GM12878 (cell line): ENCODE measurements at regions not wholly inside any gene's neighbourhood (a gene's known extent, or its start where the extent isn't known, plus 50 kb on each side); places are given as distances from the start of the nearest gene placed in this dataset.

Experiments
- ATAC-seq: fragments of 200-7000 bp; cut with Tn5 transposase; 3 replicates; pipeline ENCODE4 v1.9.1; 2020; ENCODE audit warnings: mild to moderate bottlenecking, moderate library complexity
- BruUV-seq: library from RNA; stranded (reverse); fragments of 400-500 nt; replicated peaks from 2 replicates; lab custom pipeline; 2021; lab: Mats Ljungman, UMichigan
- CTCF ChIA-PET: fragments of 300-600 bp; sonication (Branson Sonifier 250); formaldehyde crosslinking; extraction: SDS; loops from one replicate; lab custom pipeline; 2021; ENCODE audit warnings: inconsistent platforms; lab: Yijun Ruan, JAX
- POLR2A ChIA-PET: fragments of 350-600 bp; formaldehyde crosslinking; extraction: SDS; loops from one replicate; lab custom pipeline; 2021; ENCODE audit warnings: inconsistent platforms; lab: Charles Lee
- RAD21 ChIA-PET: fragments of 300-600 bp; sonication (Branson Sonifier 250); formaldehyde crosslinking; loops from one replicate; lab custom pipeline; 2023; ENCODE audit warnings: antibody characterized with exemption; ENCODE audit not compliant: unreplicated experiment; lab: Charles Lee
- SMC1A ChIA-PET: fragments of 300-600 bp; sonication (Branson Sonifier 250); formaldehyde crosslinking; loops from one replicate; lab custom pipeline; 2023; ENCODE audit not compliant: unreplicated experiment, uncharacterized antibody; lab: Charles Lee
- DNase-seq: peaks from one replicate; pipeline ENCODE4 v3.0.0-alpha.2; 2011; ENCODE audit warnings: low read depth, low spot score
- FAIRE-seq: peaks from 3 replicates; lab custom pipeline; 2011; peaks lifted over from hg19 to GRCh38; lab: Jason Lieb, UNC
- H2AFZ ChIP-seq: 2 replicates; pipeline ENCODE4 v1.6.0; 2011; ENCODE audit warnings: low read depth, low read length, control low read depth; ENCODE audit not compliant: control insufficient read depth
- H3K27ac ChIP-seq: 2 replicates; pipeline ENCODE4 v1.5.1; 2011; ENCODE audit warnings: control low read depth; ENCODE audit not compliant: control insufficient read depth, insufficient read depth
- H3K27me3 ChIP-seq, 2 experiments: replicated peaks in 1 of 2; 2 replicates each; pipeline versions ENCODE4 v1.6.0 to v1.6.1; 2011; ENCODE audit warnings: low read length in 1 of 2; ENCODE audit not compliant: control insufficient read depth in 2 of 2, insufficient read depth in 2 of 2
- H3K36me3 ChIP-seq, 2 experiments: 2 replicates each; pipeline ENCODE4 v1.5.1; 2011; ENCODE audit warnings: low read length in 1 of 2; ENCODE audit not compliant: control insufficient read depth in 2 of 2, insufficient read depth in 2 of 2
- H3K4me1 ChIP-seq: 2 replicates; pipeline ENCODE4 v1.6.1; 2011; ENCODE audit warnings: mild to moderate bottlenecking, low read length, moderate library complexity, mixed read lengths; ENCODE audit not compliant: control insufficient read depth, insufficient read depth
- H3K4me2 ChIP-seq: 2 replicates; pipeline ENCODE4 v1.6.0; 2011; ENCODE audit warnings: control low read depth; ENCODE audit not compliant: control insufficient read depth, insufficient read depth
- H3K4me3 ChIP-seq: fragments of 200-600 bp; sonication (generic); 2 replicates; pipeline ENCODE4 v1.5.1; 2016
- H3K79me2 ChIP-seq: 2 replicates; pipeline ENCODE4 v1.6.0; 2011; ENCODE audit warnings: low read length; ENCODE audit not compliant: control insufficient read depth, insufficient read depth
- H3K9ac ChIP-seq: 2 replicates; pipeline ENCODE4 v1.8.0; 2011; ENCODE audit warnings: low read length, control low read depth, mixed read lengths; ENCODE audit not compliant: control insufficient read depth, insufficient read depth
- H3K9me3 ChIP-seq: replicated peaks from 3 replicates; pipeline ENCODE4 v1.5.1; 2011; ENCODE audit warnings: mild to moderate bottlenecking, low read length; ENCODE audit not compliant: control insufficient read depth, insufficient read depth
- H4K20me1 ChIP-seq: 2 replicates; pipeline ENCODE4 v1.6.0; 2011; ENCODE audit not compliant: control insufficient read depth, insufficient read depth
- BACH1 ChIP-seq: fragments of 450-650 bp; IDR thresholded peaks from 2 replicates; pipeline ENCODE4 v1.6.1; 2017; ENCODE audit warnings: mild to moderate bottlenecking, borderline replicate concordance
- CBX3 ChIP-seq: fragments of 200-600 bp; sonication (generic); IDR thresholded peaks from 2 replicates; pipeline ENCODE4 v1.6.1; 2016; ENCODE audit warnings: low read depth, borderline replicate concordance
- CBX5 ChIP-seq: sonication (generic); IDR thresholded peaks from 2 replicates; pipeline ENCODE4 v1.6.1; 2016; ENCODE audit warnings: low read depth, moderate library complexity, mild to moderate bottlenecking, inconsistent platforms
- CHD1 ChIP-seq: IDR thresholded peaks from 2 replicates; pipeline ENCODE4 v1.6.1; 2012; ENCODE audit warnings: low read depth, low read length, improper control_type of control experiment
- IRF3 ChIP-seq: fragments of 450-650 bp; IDR thresholded peaks from 2 replicates; pipeline ENCODE4 v1.6.1; 2014; ENCODE audit warnings: mild to moderate bottlenecking
- JUNB ChIP-seq: IDR thresholded peaks from 2 replicates; pipeline ENCODE4 v1.6.1; 2016; ENCODE audit warnings: antibody characterized with exemption, mild to moderate bottlenecking
- POLR2A ChIP-seq: IDR thresholded peaks from 2 replicates; pipeline ENCODE4 v1.6.1; 2011; ENCODE audit warnings: low read depth, mild to moderate bottlenecking, low read length
- RFX5 ChIP-seq: IDR thresholded peaks from 2 replicates; pipeline ENCODE4 v1.6.1; 2011; ENCODE audit warnings: low read depth, low read length, improper control_type of control experiment
- SMAD1 ChIP-seq: fragments of 450-650 bp; IDR thresholded peaks from 2 replicates; pipeline ENCODE4 v1.6.1; 2018; ENCODE audit warnings: mild to moderate bottlenecking, low read depth; ENCODE audit not compliant: partially characterized antibody
- SMAD5 ChIP-seq: IDR thresholded peaks from 2 replicates; pipeline ENCODE4 v1.6.1; 2016; ENCODE audit warnings: antibody characterized with exemption, low read depth
- WGBS: methylation state at CpG from one replicate; pipeline ENCODE4 v1.1.6; 2016; ENCODE audit warnings: low lambda C conversion rate; ENCODE audit not compliant: insufficient replicate concordance, insufficient coverage; ENCODE audit errors: missing lambda C conversion rate; 5-methylcytosine and 5-hydroxymethylcytosine counted together
- in situ Hi-C: fragments of 300-500 bp; cut with MboI; formaldehyde crosslinking; loops from 9 replicates; pipeline ENCODE4 v1.14.3; 2018; ENCODE audit warnings: mixed read lengths
- intact Hi-C: fragments of 100-400 bp; cut with micrococcal nuclease; formaldehyde crosslinking; loops from one replicate; pipeline ENCODE4 v1.14.2; 2022; ENCODE audit not compliant: unreplicated experiment

DNA sequence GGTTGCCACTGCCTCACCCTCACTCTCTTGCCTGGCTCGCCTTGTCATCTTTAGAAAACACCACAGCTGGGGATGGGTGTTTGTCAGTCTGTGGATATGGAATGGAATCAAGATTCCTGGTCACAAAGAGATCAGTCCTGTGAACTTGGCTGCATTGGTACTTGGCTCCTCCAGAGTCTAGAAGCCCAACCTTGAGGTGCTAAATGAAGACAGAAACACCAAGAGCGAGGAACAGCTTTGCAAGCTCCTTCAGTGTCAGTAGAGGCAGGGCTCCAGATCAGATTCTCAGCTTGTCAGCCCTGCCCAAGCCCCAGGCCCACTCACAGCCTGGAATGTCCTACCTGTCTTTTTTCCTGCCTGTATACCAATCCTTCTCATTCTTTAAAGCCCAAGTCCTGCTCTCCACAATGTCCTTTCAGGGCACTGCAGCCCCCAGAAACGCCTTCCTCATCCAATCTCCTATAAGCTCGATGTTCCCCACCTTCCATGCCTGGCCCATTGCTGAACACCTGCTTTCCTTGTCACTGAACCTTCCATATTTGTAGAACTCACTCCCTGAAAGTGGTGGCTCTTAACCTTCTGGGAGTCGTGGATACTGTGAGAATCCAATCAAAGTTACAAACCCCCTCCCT, 188.9 kb downstream of the BCR start:
- H3K27me3 ChIP-seq = no peaks in the 10 kb centered on the region; a peak in 1 of 4 replicates
- no peak overlapping the region for H2AFZ ChIP-seq
- SMC1A ChIA-PET = interaction anchor here (1.2 kb wide), 1 partner anchor 16 kb away, joined by 6 read pairs; no protein-coding TSS in a partner anchor
- TF ChIP-seq CBX5 (no peak), IRF3 (no peak), JUNB (no peak), CBX3 (no peak), CHD1 (no peak), SMAD5 (no peak), RFX5 (no peak), BACH1 (no peak), SMAD1 (no peak), POLR2A (no peak)
- TF ChIP-seq, all 136 proteins: peak for 0
- DNase-seq (no peak), FAIRE-seq (no peak), ATAC-seq (no peak)
- in situ Hi-C loops = no loop called here
- Histone ChIP-seq H3K79me2 (no peaks in the 10 kb centered on the region), H3K4me2 (no peak overlapping the region), H3K4me3 (no peak overlapping the region), H3K4me1 (no peaks in the 10 kb centered on the region), H3K36me3 (no peaks in the 10 kb centered on the region), H3K9ac (no peak overlapping the region), H4K20me1 (no peaks in the 10 kb centered on the region), H3K27ac (no peak overlapping the region), H3K9me3 (no peaks in the 10 kb centered on the region)
- 0% methylated on average over 5 of the region's 5 CpGs for WGBS
- intact Hi-C loops = no loop called here
- ChIA-PET RAD21 (no interaction called here), CTCF (interaction anchor here (0.9 to 2.3 kb wide), 2 partner anchors 17 to 23 kb away, joined by 3 to 10 read pairs; no protein-coding TSS in a partner anchor), POLR2A (no interaction called here)
- no TSS peak for BruUV-seq
